A673 (cell line): ENCODE measurements at regions not wholly inside any gene's neighbourhood (a gene's known extent, or its start where the extent isn't known, plus 50 kb on each side); places are given as distances from the start of the nearest gene placed in this dataset.

Source experiments
- BruUV-seq: library from RNA; stranded (reverse); fragments of 400-500 nt; replicated peaks from 2 replicates; lab custom pipeline; 2021; lab: Mats Ljungman, UMichigan
- CTCF ChIA-PET: fragments of 300-600 bp; sonication (Branson Sonifier 250); formaldehyde crosslinking; loops from one replicate; lab custom pipeline; 2022; ENCODE audit warnings: antibody characterized with exemption; lab: Charles Lee
- POLR2A ChIA-PET: fragments of 300-600 bp; sonication (Branson Sonifier 250); formaldehyde crosslinking; loops from one replicate; lab custom pipeline; 2022; ENCODE audit warnings: antibody characterized with exemption; ENCODE audit not compliant: low non-redundant PET; lab: Charles Lee
- DNase-seq: peaks from one replicate; pipeline ENCODE4 v3.0.0-alpha.2; 2015; ENCODE audit warnings: low spot score
- H3K27ac ChIP-seq: fragments of 200-600 bp; sonication (generic); 2 replicates; pipeline ENCODE4 v1.5.1; 2016; ENCODE audit warnings: mixed run types, low read depth, mild to moderate bottlenecking, mixed read lengths, antibody characterized with exemption, low read length; ENCODE audit not compliant: poor library complexity, severe bottlenecking
- H3K27me3 ChIP-seq: fragments of 200-600 bp; sonication (generic); replicated peaks from 2 replicates; pipeline ENCODE4 v1.6.1; 2017; ENCODE audit warnings: mixed run types, low read depth, mild to moderate bottlenecking, mixed read lengths, antibody characterized with exemption, low read length; ENCODE audit not compliant: insufficient read depth, poor library complexity
- H3K36me3 ChIP-seq: fragments of 200-600 bp; sonication (generic); 2 replicates; pipeline ENCODE4 v1.6.1; 2016; ENCODE audit warnings: mixed run types, mild to moderate bottlenecking, mixed read lengths, antibody characterized with exemption, low read length; ENCODE audit not compliant: insufficient read depth, poor library complexity, severe bottlenecking
- H3K4me1 ChIP-seq: fragments of 200-600 bp; sonication (generic); 2 replicates; pipeline ENCODE4 v1.6.1; 2017; ENCODE audit warnings: mixed run types, mild to moderate bottlenecking, mixed read lengths, antibody characterized with exemption, low read length; ENCODE audit not compliant: insufficient read depth, poor library complexity, severe bottlenecking
- H3K4me3 ChIP-seq: fragments of 200-600 bp; sonication (generic); 2 replicates; pipeline ENCODE4 v1.5.1; 2016; ENCODE audit warnings: low read depth, mixed run types, mild to moderate bottlenecking, mixed read lengths, low read length; ENCODE audit not compliant: poor library complexity, severe bottlenecking
- H3K9me3 ChIP-seq: fragments of 200-600 bp; sonication (generic); 2 replicates; pipeline ENCODE4 v1.6.1; 2016; ENCODE audit warnings: mixed run types, low read depth, mild to moderate bottlenecking, mixed read lengths, antibody characterized with exemption, low read length; ENCODE audit not compliant: poor library complexity, severe bottlenecking
- CTCF ChIP-seq: fragments of 300-800, 200-600 bp; sonication (generic); conservative IDR thresholded peaks from 2 replicates; pipeline ENCODE4 v1.5.1; 2017; ENCODE audit warnings: low read depth, mild to moderate bottlenecking, antibody characterized with exemption, low read length, moderate library complexity, mixed read lengths
- EZH2 ChIP-seq: fragments of 200-600 bp; sonication (generic); IDR thresholded peaks from 2 replicates; pipeline ENCODE4 v1.6.1; 2017; ENCODE audit warnings: borderline replicate concordance, low read depth, mild to moderate bottlenecking, mixed read lengths, antibody characterized with exemption, low read length; ENCODE audit not compliant: poor library complexity, severe bottlenecking
- intact Hi-C: fragments of 100-400 bp; cut with micrococcal nuclease; formaldehyde crosslinking; loops from one replicate; pipeline ENCODE4 v1.10.0; 2022; ENCODE audit not compliant: unreplicated experiment

GRCh38 chr3:187963003-187963676 is 190.8 kb upstream of the LPP start:
- no peaks in the 10 kb centered on the region for H3K4me1 ChIP-seq
- TF ChIP-seq EZH2 = no peak
- no peak for TF ChIP-seq CTCF
- H3K9me3 ChIP-seq = no peaks in the 10 kb centered on the region
- no TSS peak for BruUV-seq
- no peak for DNase-seq
- H3K27ac ChIP-seq = no peak overlapping the region
- ChIA-PET CTCF (no interaction called here), POLR2A (no interaction called here)
- no peaks in the 10 kb centered on the region for H3K27me3 ChIP-seq
- intact Hi-C loops = no loop called here
- no peaks in the 10 kb centered on the region for H3K36me3 ChIP-seq
- no peak overlapping the region for H3K4me3 ChIP-seq

DNA sequence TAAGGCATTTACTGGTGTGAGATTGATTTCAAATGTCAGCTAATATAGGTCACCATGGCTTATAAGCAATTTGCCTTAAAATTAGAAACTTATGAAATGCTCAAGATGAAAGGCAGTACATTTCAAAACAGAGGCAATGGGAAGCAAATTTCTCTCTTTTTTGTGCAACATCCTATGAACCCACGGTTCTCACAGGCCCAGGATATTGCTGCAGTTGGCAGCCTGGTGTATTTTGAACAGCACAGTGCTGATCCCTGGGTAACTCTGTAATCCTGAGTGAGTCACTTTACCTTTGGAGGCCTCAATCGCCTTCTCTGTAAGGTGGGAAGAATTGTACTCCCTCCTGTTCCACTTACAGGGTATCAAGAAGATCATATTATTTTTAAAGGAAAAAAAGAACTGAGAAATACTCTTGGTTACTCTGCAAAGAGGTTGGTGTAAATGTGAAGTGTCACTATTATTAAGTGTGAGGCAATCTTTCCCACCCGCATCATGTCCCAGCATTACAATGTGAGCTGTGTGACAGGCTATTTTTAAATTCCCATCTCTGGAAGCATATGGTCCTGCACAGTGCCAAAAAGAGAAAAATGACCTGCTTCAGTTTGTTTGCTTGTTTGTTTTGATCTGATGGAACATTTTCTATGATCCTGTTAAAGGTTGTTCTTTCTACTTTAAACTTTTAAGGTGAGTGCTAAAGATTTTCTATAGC is 190.1 kb upstream of the LPP start:
- ChIA-PET POLR2A (no interaction called here), CTCF (no interaction called here)
- intact Hi-C loops = no loop called here
- H3K27me3 ChIP-seq = no peaks in the 10 kb centered on the region
- no peak overlapping the region for H3K27ac ChIP-seq
- no peak overlapping the region for H3K4me3 ChIP-seq
- no peaks in the 10 kb centered on the region for H3K9me3 ChIP-seq
- no peak for DNase-seq
- H3K36me3 ChIP-seq = no peaks in the 10 kb centered on the region
- no TSS peak for BruUV-seq
- TF ChIP-seq CTCF = no peak
- no peak for TF ChIP-seq EZH2
- H3K4me1 ChIP-seq = no peaks in the 10 kb centered on the region

DNA sequence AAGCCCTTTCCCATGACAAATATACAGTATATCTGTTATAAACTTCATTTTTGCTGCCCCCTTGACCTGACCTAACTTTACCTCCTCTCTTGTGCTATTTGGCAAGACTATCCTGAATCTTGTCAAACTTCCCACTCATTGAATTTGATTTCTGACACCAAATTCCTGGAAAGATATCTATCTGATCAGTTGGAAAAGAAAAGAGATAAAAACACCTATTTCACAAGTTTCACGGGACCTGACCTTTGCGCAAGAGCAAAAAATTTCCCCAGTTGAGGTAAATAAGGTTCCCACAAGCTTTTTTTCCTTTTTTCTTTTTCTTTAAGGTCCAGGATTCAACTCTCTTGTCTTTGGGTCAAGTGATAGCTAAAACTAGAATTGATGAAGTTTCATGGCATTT is 189.2 kb upstream of the LPP start:
- intact Hi-C loops = no loop called here
- BruUV-seq = no TSS peak
- Histone ChIP-seq H3K36me3 (no peaks in the 10 kb centered on the region), H3K27ac (no peak overlapping the region), H3K27me3 (no peaks in the 10 kb centered on the region), H3K4me3 (no peak overlapping the region), H3K4me1 (no peaks in the 10 kb centered on the region), H3K9me3 (no peaks in the 10 kb centered on the region)
- ChIA-PET CTCF (no interaction called here), POLR2A (no interaction called here)
- TF ChIP-seq CTCF (no peak), EZH2 (no peak)
- no peak for DNase-seq
